Heart left ventricle (tissue), 16 donors: ENCODE measurements at regions not wholly inside any gene's neighbourhood (a gene's known extent, or its start where the extent isn't known, plus 50 kb on each side); places are given as distances from the start of the nearest gene placed in this dataset.

Experiments
- ATAC-seq, 4 donors: fragments of 200-7000 bp; cut with Tn5 transposase; one replicate each; pipeline ENCODE4 v1.9.1; 2020 to 2022; ENCODE audit warnings: moderate library complexity in 4 of 4, mild to moderate bottlenecking in 3 of 4, moderate number of reproducible peaks in 1 of 4
- DNase-seq, 5 donors: peaks; one replicate each; pipeline ENCODE4 v3.0.0-alpha.2; 2020
- H3K27ac ChIP-seq, 12 donors: fragments of 200-600 bp; sonication (generic) in 4 of 12; one replicate each; pipeline versions ENCODE4 v1.5.0 to v1.8.0; 2016 to 2022; ENCODE audit warnings: mild to moderate bottlenecking in 2 of 12
- H3K27me3 ChIP-seq, 9 donors: fragments of 200-600 bp; sonication (generic) in 2 of 9; one replicate each; pipeline versions ENCODE4 v1.5.1 to v1.8.0; 2016 to 2022; ENCODE audit warnings: mild to moderate bottlenecking in 3 of 9
- H3K36me3 ChIP-seq, 9 donors: fragments of 200-600 bp; sonication (generic) in 2 of 9; one replicate each; pipeline versions ENCODE4 v1.5.0 to v1.8.0; 2018 to 2022; ENCODE audit warnings: mild to moderate bottlenecking in 2 of 9
- H3K4me1 ChIP-seq, 12 donors: fragments of 200-600 bp; sonication (generic) in 4 of 12; one replicate each; pipeline versions ENCODE4 v1.5.0 to v1.8.0; 2016 to 2022; ENCODE audit warnings: mild to moderate bottlenecking in 3 of 12
- H3K4me3 ChIP-seq, 12 donors: fragments of 200-600 bp; sonication (generic) in 4 of 12; one replicate each; pipeline versions ENCODE4 v1.5.0 to v1.8.0; 2017 to 2022; ENCODE audit warnings: mild to moderate bottlenecking in 9 of 12, moderate library complexity in 4 of 12
- H3K9me3 ChIP-seq, 12 donors: fragments of 200-600 bp; sonication (generic) in 4 of 12; one replicate each; pipeline versions ENCODE4 v1.5.0 to v1.8.0; 2016 to 2022; ENCODE audit warnings: mild to moderate bottlenecking in 1 of 12
- POLR2A ChIP-seq, 2 donors: fragments of 450-650 bp; IDR thresholded peaks; one replicate each; pipeline ENCODE4 v1.6.1; 2017; ENCODE audit warnings: antibody characterized with exemption in 2 of 2, mild to moderate bottlenecking in 2 of 2, moderate library complexity in 2 of 2
- WGBS, 4 donors: extraction: QIAGEN DNeasy Blood & Tissue Kit in 2 of 4; methylation state at CpG; one replicate each; pipeline versions ENCODE4 v1.1.5 to v1.1.7; 2013 to 2018; 5-methylcytosine and 5-hydroxymethylcytosine counted together
- intact Hi-C, 10 donors: fragments of 100-400 bp; cut with DNase I; formaldehyde crosslinking; loops; one replicate each; pipeline versions ENCODE4 v1.11.1 to v1.14.2; 2022
- TF ChIP-seq, protein P1 (sequence below), 12 donors: fragments of 200-600 bp; sonication (generic) in 4 of 12; IDR thresholded peaks; one replicate each; pipeline versions ENCODE4 v1.5.0 to v1.8.0; 2018 to 2022; ENCODE audit warnings: antibody characterized with exemption in 12 of 12, mild to moderate bottlenecking in 5 of 12
- donor health status: ischemic (EF 13 %, LVEDD 7.1; RV severe dilation, severe dysfunction).
- donor health status: healthy with polysubstance abuse.
- donor health status: DM: no; HTN: yes; CAD: no.
- donor health status: DM: no; HTN: no; CAD: no.
- donor health status: ischemic (EF 25% LVEDD 6.9; RV normal size, moderate dysfunction).
- donor health status: ischemic (EF 25% LVEDD 5.7; RV mildly dilated, moderate dysfunction).
- donor health status: healthy.
- donor health status: DM: yes; HTN: yes; CAD: no.
- donor health status: ischemic (EF 35%, LVEDD 5.7; RV mildly dilated, moderate dysfunction).
- donor health status: nonischemic (EF 11% LVEDD 7.7; RV severe dilation, severe dysfunction).
- donor health status: DM: yes; HTN: yes; CAD: no.
- donor health status: PGD.
- donor health status: ischemic (EF 29% LVEDD 5.4; RV normal size, mild dysfunction).
- donor health status: nonischemic (EF 23%, LVEDD 6.1; RV moderate dilation, normal function).

DNA sequence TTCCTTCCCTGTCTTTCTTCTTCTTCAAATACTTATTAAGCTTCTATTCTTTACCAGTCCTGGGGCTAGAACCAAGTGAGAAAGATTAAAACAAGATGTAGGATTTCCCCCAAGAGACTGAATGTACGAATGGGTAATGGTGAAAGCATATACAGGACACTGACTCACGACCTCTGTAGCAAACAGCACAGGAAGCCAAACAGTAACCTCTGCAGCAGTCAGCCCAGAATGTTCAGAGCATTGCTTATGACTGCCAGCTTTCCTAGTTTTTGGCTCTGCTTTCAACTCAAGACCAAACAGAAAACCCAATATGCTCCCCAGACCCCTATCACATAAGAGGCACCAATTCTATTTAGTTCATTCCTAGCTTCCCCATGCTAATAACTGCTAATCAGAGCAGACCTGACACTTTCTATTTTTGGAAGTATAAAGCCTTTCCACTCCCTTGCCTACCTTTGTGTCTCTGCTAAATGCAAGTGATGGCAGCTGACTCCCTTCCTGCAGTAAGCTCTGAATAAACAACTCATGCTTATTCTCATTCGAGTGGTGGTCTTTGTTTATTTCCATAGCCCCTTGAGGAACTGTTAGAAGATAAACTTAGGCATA is 690.6 kb downstream of the EPM2A start:
- intact Hi-C loops, result loop anchor here in 1 of 10 donors (10.0 kb wide), 1 partner anchor 100 kb away; no protein-coding TSS in a partner anchor
- H3K4me3 ChIP-seq, result no peak overlapping the region
- no peaks in the 10 kb centered on the region for H3K27me3 ChIP-seq
- DNase-seq, result no peak
- ATAC-seq, result peak; percentile 71 to 92 (median 83)
- H3K27ac ChIP-seq, result peak overlapping the region in 7 of 12 donors; percentile 11 to 59 (median 33)
- no peaks in the 10 kb centered on the region for H3K36me3 ChIP-seq
- TF ChIP-seq POLR2A (IDR thresholded peaks at IDR 0.05), result no peak
- TF ChIP-seq, protein P1, sequence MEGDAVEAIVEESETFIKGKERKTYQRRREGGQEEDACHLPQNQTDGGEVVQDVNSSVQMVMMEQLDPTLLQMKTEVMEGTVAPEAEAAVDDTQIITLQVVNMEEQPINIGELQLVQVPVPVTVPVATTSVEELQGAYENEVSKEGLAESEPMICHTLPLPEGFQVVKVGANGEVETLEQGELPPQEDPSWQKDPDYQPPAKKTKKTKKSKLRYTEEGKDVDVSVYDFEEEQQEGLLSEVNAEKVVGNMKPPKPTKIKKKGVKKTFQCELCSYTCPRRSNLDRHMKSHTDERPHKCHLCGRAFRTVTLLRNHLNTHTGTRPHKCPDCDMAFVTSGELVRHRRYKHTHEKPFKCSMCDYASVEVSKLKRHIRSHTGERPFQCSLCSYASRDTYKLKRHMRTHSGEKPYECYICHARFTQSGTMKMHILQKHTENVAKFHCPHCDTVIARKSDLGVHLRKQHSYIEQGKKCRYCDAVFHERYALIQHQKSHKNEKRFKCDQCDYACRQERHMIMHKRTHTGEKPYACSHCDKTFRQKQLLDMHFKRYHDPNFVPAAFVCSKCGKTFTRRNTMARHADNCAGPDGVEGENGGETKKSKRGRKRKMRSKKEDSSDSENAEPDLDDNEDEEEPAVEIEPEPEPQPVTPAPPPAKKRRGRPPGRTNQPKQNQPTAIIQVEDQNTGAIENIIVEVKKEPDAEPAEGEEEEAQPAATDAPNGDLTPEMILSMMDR (IDR thresholded peaks at IDR 0.05), result no peak
- no peaks in the 10 kb centered on the region for H3K9me3 ChIP-seq
- WGBS, 4 donors, result 6 to 11% (median 8%) methylated on average over 3 of the region's 3 CpGs
- peaks cover 0 to 22% (median 6%) of the 10 kb centered on the region in 12 donors for H3K4me1 ChIP-seq

DNA sequence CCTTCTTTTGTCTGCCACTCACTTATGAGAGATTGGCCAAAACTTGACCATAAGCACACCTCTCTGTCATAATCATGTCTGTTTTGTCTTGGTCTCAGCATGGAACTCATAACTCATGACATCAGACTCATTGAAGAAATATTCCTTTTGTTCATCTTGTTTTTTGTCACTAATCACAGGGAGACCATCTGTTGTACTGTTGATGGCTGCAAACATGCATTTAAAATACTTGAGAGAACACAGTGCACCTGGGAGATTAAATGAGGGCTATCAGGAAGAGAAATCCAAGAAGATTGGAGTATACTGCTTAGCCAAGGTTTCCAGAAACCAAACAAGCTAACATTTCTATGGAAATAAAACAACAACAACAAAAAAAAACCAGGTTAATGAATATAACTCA is 689.7 kb downstream of the EPM2A start:
- intact Hi-C loops, result loop anchor here in 1 of 10 donors (10.0 kb wide), 1 partner anchor 99 kb away; no protein-coding TSS in a partner anchor
- no peak for ATAC-seq
- H3K9me3 ChIP-seq, result no peaks in the 10 kb centered on the region
- H3K4me1 ChIP-seq, result peaks cover 0 to 22% (median 6%) of the 10 kb centered on the region in 12 donors
- no peaks in the 10 kb centered on the region for H3K27me3 ChIP-seq
- TF ChIP-seq, protein P1 (IDR thresholded peaks at IDR 0.05), result no peak
- TF ChIP-seq POLR2A (IDR thresholded peaks at IDR 0.05), result no peak
- H3K4me3 ChIP-seq, result no peak overlapping the region
- H3K36me3 ChIP-seq, result no peaks in the 10 kb centered on the region
- no peak for DNase-seq
- no peak overlapping the region for H3K27ac ChIP-seq

DNA sequence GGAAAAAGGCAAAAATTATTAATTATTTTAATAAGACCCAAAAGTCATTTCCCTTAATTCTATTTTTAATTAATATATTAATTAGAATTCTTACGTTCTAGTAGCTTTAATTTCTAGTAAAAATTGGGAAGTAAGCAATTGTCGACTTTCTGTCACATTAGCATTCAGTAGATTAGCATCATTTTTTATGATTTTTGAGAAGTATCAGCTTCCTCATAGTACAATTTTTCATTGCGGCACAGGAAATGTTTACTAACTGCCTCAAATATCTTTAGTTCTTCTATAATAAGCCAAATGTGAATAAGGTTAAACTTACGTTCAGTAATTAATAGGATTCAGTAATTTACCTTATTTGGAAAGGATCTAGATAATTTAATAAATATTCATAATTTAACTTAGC is 687.4 kb downstream of the EPM2A start:
- WGBS, 4 donors, result 72 to 84% (median 78%) methylated on average over 4 of the region's 4 CpGs

DNA sequence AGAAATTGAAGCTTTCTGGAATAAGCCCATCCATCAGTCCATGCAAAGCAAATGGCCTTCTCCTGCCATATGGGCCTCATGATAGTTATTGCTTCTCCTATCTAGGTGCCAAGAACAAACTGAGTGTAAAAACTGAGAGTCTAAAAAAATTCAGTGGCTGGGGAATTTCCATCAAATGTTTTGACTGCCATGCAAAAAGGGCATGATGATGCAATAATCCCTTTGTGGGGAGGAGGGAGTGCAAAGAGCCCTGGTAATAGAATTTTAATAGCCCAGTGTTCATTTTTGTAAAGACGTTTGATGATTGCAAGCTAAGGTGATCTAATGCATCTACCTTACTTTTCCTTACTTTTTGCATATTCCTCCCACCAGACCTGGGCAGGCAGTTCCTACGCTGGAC is 683.7 kb downstream of the EPM2A start:
- no peaks in the 10 kb centered on the region for H3K27me3 ChIP-seq
- intact Hi-C loops, result no loop called here
- TF ChIP-seq, protein P1 (IDR thresholded peaks at IDR 0.05), result no peak
- TF ChIP-seq POLR2A (IDR thresholded peaks at IDR 0.05), result no peak
- WGBS, 4 donors, result 75 to 87% (median 82%) methylated on average over 2 of the region's 2 CpGs
- H3K27ac ChIP-seq, result no peak overlapping the region
- no peaks in the 10 kb centered on the region for H3K9me3 ChIP-seq
- no peak for DNase-seq
- H3K4me1 ChIP-seq, result no peaks in the 10 kb centered on the region
- H3K4me3 ChIP-seq, result no peak overlapping the region
- no peaks in the 10 kb centered on the region for H3K36me3 ChIP-seq
- ATAC-seq, result no peak

More for the DNA sequence above, 687.4 kb downstream of the EPM2A start:
- Histone ChIP-seq H3K4me1 (peaks cover 0 to 22% (median 6%) of the 10 kb centered on the region in 12 donors), H3K27ac (no peak overlapping the region), H3K4me3 (no peak overlapping the region), H3K9me3 (no peaks in the 10 kb centered on the region), H3K27me3 (no peaks in the 10 kb centered on the region), H3K36me3 (no peaks in the 10 kb centered on the region)
- intact Hi-C loops, result loop anchor here in 1 of 10 donors (10.0 kb wide), 1 partner anchor 97 kb away; no protein-coding TSS in a partner anchor
- no peak for DNase-seq
- no peak for ATAC-seq
- TF ChIP-seq POLR2A (IDR thresholded peaks at IDR 0.05), result no peak

DNA sequence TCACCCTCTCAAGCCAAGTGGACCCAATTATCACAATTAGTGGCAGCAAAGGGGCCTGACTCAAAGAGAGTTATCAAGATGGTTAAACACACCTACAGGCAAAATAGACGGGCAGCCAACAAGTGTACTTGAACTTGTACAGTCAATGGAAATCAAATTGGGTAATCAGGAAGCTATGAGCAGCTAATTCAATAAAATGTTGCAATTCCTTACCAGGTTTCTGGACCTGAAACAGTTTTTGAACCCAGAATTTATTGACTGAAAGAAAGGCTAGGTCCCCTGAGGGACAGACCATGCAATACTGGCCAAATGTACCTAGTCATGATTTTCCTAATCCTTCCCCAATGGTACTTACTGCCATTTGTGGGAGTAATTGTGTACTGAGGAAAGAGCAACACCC is 679.8 kb downstream of the EPM2A start:
- Histone ChIP-seq H3K4me1 (no peaks in the 10 kb centered on the region), H3K4me3 (no peak overlapping the region), H3K27ac (no peak overlapping the region), H3K27me3 (no peaks in the 10 kb centered on the region), H3K36me3 (no peaks in the 10 kb centered on the region), H3K9me3 (no peaks in the 10 kb centered on the region)
- intact Hi-C loops, result no loop called here
- 81 to 100% (median 89%) methylated on average over 1 of the region's 1 CpG for WGBS, 4 donors
- TF ChIP-seq POLR2A (IDR thresholded peaks at IDR 0.05), result no peak
- TF ChIP-seq, protein P1 (IDR thresholded peaks at IDR 0.05), result no peak
- no peak for ATAC-seq
- no peak for DNase-seq
